HUES6 (cell line): ENCODE measurements at regions not wholly inside any gene's neighbourhood (a gene's known extent, or its start where the extent isn't known, plus 50 kb on each side); places are given as distances from the start of the nearest gene placed in this dataset.
"Not testable (repeated sequence)": the region's sequence is repeated elsewhere in the genome, so short reads cannot be mapped to it uniquely, and the experiment has no call there.

Experiments
- H3K27ac ChIP-seq: 2 replicates; pipeline ENCODE4 v1.7.0; 2013; ENCODE audit warnings: low read depth, mild to moderate bottlenecking, low read length, inconsistent platforms
- H3K27me3 ChIP-seq: 2 replicates; pipeline ENCODE4 v1.6.1; 2013; ENCODE audit warnings: low read length; ENCODE audit not compliant: control insufficient read depth, insufficient read depth
- H3K36me3 ChIP-seq: 2 replicates; pipeline ENCODE4 v1.6.1; 2013; ENCODE audit warnings: low read length; ENCODE audit not compliant: control insufficient read depth, insufficient read depth
- H3K4me1 ChIP-seq: 2 replicates; pipeline ENCODE4 v1.6.1; 2013; ENCODE audit warnings: low read length; ENCODE audit not compliant: control insufficient read depth, insufficient read depth
- H3K4me3 ChIP-seq: 2 replicates; pipeline ENCODE4 v1.5.1; 2013; ENCODE audit warnings: low read depth, low read length
- H3K9ac ChIP-seq: one replicate; pipeline ENCODE4 v1.6.1; 2013; ENCODE audit warnings: mild to moderate bottlenecking, low read length
- H3K9me3 ChIP-seq: 2 replicates; pipeline ENCODE4 v1.6.1; 2013; ENCODE audit warnings: low read depth, low read length; ENCODE audit not compliant: control insufficient read depth, insufficient read depth

DNA sequence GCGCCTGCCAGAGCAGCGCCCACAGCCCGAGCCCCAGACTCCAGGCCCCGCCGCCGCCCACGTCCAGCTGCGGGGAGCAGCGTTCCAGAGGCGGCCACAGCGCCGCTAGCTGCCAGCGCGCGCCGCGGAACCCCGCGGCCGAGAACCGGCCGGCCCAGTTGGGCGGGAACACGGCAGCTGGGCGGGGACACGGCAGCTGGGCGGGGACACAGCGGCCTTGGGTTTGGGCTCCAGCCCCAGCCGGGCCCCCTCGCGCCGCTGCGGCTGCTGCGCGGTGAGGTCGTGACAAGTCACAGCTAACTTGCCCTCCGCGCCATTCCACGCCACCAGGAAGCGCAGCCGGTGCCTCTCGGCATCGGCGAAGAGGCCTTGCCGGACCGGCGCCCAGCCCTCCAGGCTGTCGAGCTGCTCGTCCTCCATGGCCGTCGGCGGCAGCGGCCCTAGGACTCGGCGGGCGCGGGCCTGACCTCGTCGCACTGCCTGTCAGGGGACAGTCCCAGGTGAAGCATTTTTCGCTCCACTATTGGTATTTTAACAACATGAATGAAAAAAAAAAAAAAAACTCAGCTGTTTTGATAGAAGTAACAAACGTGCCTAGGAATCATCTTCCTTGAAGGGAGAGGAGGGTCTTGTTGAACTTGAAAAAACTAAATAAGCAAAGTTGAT lies 56.6 kb upstream of the GOLGA8N start:
- H3K36me3 ChIP-seq, H3K27me3 ChIP-seq, H3K4me1 ChIP-seq, H3K27ac ChIP-seq, H3K9me3 ChIP-seq, H3K9ac ChIP-seq: not testable (repeated sequence)
- peak overlapping the region; percentile 61 for H3K4me3 ChIP-seq

GRCh38 chr15:32536057-32536493 lies 57.2 kb upstream of the GOLGA8N start:
- H3K9me3 ChIP-seq, H3K4me1 ChIP-seq, H3K36me3 ChIP-seq, H3K4me3 ChIP-seq, H3K27me3 ChIP-seq, H3K9ac ChIP-seq, H3K27ac ChIP-seq: not testable (repeated sequence)

GRCh38 chr15:32535150-32535898 lies 57.9 kb upstream of the GOLGA8N start:
- H3K9me3 ChIP-seq, H3K9ac ChIP-seq, H3K27me3 ChIP-seq, H3K36me3 ChIP-seq, H3K4me3 ChIP-seq, H3K27ac ChIP-seq, H3K4me1 ChIP-seq: not testable (repeated sequence)

DNA sequence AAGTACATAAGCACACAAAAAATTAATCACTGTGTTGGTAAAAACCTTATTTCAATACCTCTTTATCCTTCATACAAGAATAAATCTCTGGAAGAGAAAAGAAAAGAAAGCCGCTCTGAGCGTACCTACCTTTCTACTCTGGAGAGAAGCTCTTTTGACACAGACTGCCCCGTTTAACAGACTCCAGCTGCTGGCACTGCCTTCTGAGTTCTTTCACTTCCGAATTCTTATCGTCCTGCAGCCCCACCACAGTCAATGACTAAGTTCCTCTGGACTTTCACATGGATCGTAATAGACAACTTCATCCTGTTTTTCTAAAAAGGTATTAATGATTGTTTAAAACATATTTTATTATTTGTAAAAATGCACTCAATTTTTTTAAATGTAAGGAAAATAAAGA lies 67.5 kb upstream of the GOLGA8O start:
- not testable (repeated sequence) for H3K27me3 ChIP-seq, H3K9ac ChIP-seq, H3K36me3 ChIP-seq, H3K4me3 ChIP-seq, H3K4me1 ChIP-seq, H3K27ac ChIP-seq, H3K9me3 ChIP-seq

DNA sequence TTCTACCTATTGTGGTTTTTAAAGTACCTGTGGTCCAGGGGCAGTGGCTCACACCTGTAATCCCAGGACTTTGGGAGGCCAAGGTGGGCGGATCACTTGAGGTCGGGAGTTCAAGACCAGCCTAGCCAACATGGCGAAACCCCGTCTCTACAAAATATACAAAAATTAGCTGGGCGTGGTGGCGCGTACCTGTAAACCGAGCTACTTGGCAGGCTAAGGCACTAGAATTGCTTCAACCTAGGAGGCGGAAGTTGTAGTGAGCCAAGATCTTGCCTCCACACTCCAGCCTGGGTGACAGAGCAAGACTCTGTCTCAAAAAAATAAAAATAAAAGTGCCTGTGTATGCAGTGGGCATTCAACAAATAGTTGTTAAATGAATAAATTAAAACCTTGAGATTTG lies 67.0 kb upstream of the GOLGA8O start:
- H3K27me3 ChIP-seq, H3K4me1 ChIP-seq, H3K36me3 ChIP-seq, H3K4me3 ChIP-seq, H3K27ac ChIP-seq, H3K9ac ChIP-seq, H3K9me3 ChIP-seq: not testable (repeated sequence)

DNA sequence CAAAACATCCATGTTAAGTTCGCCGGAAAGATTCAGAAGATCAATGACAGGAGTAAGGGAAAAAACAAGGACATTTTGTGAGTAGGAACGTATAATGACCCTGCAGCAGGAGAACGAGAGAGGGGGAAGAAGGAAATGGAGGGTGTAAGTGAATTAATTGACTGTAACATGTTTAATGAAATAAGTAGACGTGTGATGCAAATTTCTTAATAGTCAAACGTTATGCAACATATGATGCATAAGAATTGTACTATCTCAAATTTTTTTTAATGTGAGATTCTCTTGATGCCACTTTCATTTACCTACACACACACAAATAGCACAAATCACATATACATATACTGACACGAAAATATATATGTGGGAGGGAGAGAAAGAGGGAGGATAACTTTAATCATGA lies 63.5 kb upstream of the GOLGA8O start:
- not testable (repeated sequence) for H3K9ac ChIP-seq, H3K27ac ChIP-seq, H3K4me3 ChIP-seq, H3K36me3 ChIP-seq, H3K27me3 ChIP-seq, H3K4me1 ChIP-seq, H3K9me3 ChIP-seq

- H3K4me3 ChIP-seq, H3K9ac ChIP-seq, H3K9me3 ChIP-seq, H3K27me3 ChIP-seq, H3K27ac ChIP-seq, H3K36me3 ChIP-seq, H3K4me1 ChIP-seq: not testable (repeated sequence)
These were observed 62.6 kb upstream of the GOLGA8O start for GRCh38 chr15:32518013-32518412.

DNA sequence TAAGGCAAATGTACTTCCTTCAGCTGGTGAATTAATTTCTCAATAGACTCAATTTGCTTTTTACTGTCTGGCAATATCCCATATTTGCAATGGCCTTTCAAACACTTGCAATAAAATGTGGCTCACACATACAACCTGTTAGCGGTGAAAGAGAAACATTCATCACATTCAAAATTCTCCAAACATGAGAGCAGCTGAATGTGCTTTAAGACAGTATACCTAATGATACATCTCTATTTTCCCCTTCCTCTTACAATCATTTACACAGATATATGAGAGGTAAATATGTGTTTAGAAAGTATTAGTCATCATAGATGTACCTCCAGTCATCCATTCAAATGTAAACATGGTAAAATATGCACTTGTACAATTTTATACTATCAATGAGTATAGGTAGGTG lies 61.5 kb upstream of the GOLGA8O start:
- H3K27ac ChIP-seq, H3K36me3 ChIP-seq, H3K27me3 ChIP-seq: not testable (repeated sequence)

GRCh38 chr15:32513378-32513777 lies 57.9 kb upstream of the GOLGA8O start:
- H3K9me3 ChIP-seq, H3K4me1 ChIP-seq, H3K9ac ChIP-seq, H3K4me3 ChIP-seq, H3K27me3 ChIP-seq, H3K36me3 ChIP-seq, H3K27ac ChIP-seq: not testable (repeated sequence)

More for the DNA sequence above, 61.5 kb upstream of the GOLGA8O start:
- H3K9ac ChIP-seq, H3K9me3 ChIP-seq, H3K4me3 ChIP-seq, H3K4me1 ChIP-seq: not testable (repeated sequence)

DNA sequence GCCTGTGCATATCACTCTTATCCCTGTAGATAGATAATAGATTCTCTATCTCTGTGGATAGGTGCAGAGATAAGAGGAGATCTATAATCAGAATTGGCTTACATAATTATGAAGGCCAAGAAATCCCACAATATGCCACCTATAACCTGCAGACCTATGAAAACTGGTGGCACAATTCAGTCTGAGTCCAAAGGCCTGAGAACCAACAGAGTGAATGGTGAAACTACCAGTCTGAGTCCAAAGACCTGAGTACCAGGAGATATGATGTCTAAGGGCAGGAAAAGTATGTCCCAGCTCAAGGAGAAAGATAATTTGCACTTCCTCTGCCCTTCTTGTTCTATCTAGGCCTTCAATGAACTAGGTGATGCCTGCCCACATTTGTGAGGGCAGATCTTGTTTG lies 54.6 kb upstream of the GOLGA8O start:
- not testable (repeated sequence) for H3K4me1 ChIP-seq, H3K36me3 ChIP-seq, H3K9me3 ChIP-seq, H3K4me3 ChIP-seq, H3K27me3 ChIP-seq, H3K27ac ChIP-seq, H3K9ac ChIP-seq

DNA sequence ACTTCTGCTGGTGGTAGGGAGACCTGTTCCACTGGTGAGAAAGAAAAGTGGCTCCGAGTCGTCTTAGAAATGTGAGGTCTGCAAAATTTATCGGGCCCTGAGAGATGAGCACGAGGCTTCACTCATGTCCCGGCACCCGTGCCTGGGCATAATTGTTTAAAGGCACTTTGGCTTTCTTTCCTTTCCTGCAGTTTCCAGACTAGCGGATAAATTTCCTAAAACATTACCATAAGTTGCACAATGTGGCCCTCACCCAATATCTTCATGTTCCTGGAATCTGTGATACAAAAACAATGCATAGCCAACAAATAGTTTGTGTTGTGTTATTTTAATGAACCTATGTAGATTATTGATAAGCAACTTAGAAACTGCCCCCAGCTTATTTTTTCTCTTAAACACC lies 52.6 kb upstream of the GOLGA8O start:
- H3K27me3 ChIP-seq, H3K9ac ChIP-seq, H3K4me3 ChIP-seq, H3K27ac ChIP-seq, H3K4me1 ChIP-seq, H3K36me3 ChIP-seq, H3K9me3 ChIP-seq: not testable (repeated sequence)
